Colon (tissue), 2 donors: ENCODE measurements at regions not wholly inside any gene's neighbourhood (a gene's known extent, or its start where the extent isn't known, plus 50 kb on each side); places are given as distances from the start of the nearest gene placed in this dataset.

ENCODE experiments used
- FAIRE-seq: peaks from 2 replicates; lab custom pipeline; 2012; peaks lifted over from hg19 to GRCh38; lab: Jason Lieb, UNC
- donor health status: control.
- donor health status: control.

GRCh38 chr2:117644403-117644802, 170.1 kb upstream of the DDX18 start:
- no peak for FAIRE-seq

GRCh38 chr2:117645458-117645857, 169.0 kb upstream of the DDX18 start:
- FAIRE-seq = no peak

GRCh38 chr2:117646099-117646498, 168.4 kb upstream of the DDX18 start:
- FAIRE-seq = no peak

GRCh38 chr2:117646872-117647271, 167.6 kb upstream of the DDX18 start:
- FAIRE-seq = no peak

GRCh38 chr2:117656546-117656945, 157.9 kb upstream of the DDX18 start:
- FAIRE-seq = no peak

GRCh38 chr2:117661619-117662018, 152.9 kb upstream of the DDX18 start:
- FAIRE-seq = no peak

- no peak for FAIRE-seq
Observed at GRCh38 chr2:117674172-117674571, 140.3 kb upstream of the DDX18 start.

GRCh38 chr2:117679952-117680351, 134.5 kb upstream of the DDX18 start:
- no peak for FAIRE-seq

GRCh38 chr2:117684919-117685318, 129.6 kb upstream of the DDX18 start:
- no peak for FAIRE-seq

GRCh38 chr2:117686699-117687098, 127.8 kb upstream of the DDX18 start:
- no peak for FAIRE-seq

GRCh38 chr2:117691595-117691994, 122.9 kb upstream of the DDX18 start:
- no peak for FAIRE-seq

- FAIRE-seq = no peak
Observed at GRCh38 chr2:117692001-117692763, 122.3 kb upstream of the DDX18 start.

- FAIRE-seq = no peak
Observed at GRCh38 chr2:117693154-117693553, 121.3 kb upstream of the DDX18 start.

- no peak for FAIRE-seq
Observed at GRCh38 chr2:117693651-117694050, 120.8 kb upstream of the DDX18 start.

GRCh38 chr2:117698287-117698686, 116.2 kb upstream of the DDX18 start:
- no peak for FAIRE-seq

GRCh38 chr2:117698819-117699218, 115.7 kb upstream of the DDX18 start:
- no peak for FAIRE-seq

GRCh38 chr2:117700471-117700870, 114.0 kb upstream of the DDX18 start:
- no peak for FAIRE-seq

- no peak for FAIRE-seq
Observed at GRCh38 chr2:117701365-117701764, 113.1 kb upstream of the DDX18 start.

GRCh38 chr2:117702098-117702497, 112.4 kb upstream of the DDX18 start:
- no peak for FAIRE-seq

- no peak for FAIRE-seq
Observed at GRCh38 chr2:117703858-117704257, 110.6 kb upstream of the DDX18 start.

- FAIRE-seq = no peak
Observed at GRCh38 chr2:117704818-117705217, 109.7 kb upstream of the DDX18 start.

GRCh38 chr2:117707874-117708273, 106.6 kb upstream of the DDX18 start:
- FAIRE-seq = no peak

- FAIRE-seq = no peak
Observed at GRCh38 chr2:117712684-117713083, 101.8 kb upstream of the DDX18 start.

- FAIRE-seq = no peak
Observed at GRCh38 chr2:117714110-117714509, 100.4 kb upstream of the DDX18 start.
